ENCODE measurements at regions not wholly inside any gene's neighbourhood (a gene's known extent, or its start where the extent isn't known, plus 50 kb on each side); places are given as distances from the start of the nearest gene placed in this dataset.
A peak's percentile ranks its signal among the peaks of the same experiment; 100 is the strongest.

DNA sequence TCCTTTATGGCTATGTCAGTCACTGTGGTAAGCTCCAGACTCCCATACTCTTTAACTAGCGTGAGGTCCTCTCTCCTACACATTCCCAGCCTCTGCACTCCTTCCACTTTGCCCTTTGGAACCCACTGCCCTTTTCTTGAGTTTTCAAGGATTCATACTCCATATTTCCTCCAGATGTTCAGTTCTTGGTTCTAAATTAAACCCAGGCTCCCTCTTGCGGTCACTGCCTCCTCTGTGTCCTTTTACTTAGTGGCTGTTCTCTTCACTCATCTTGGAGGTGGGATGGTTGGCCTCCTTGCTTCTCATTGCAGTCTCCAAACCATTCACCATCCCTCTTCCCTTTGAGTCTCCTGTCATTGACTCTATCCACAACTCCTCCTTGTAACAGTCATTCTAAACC, 208.1 kb downstream of the TGFB2 start (continued):
- TF ChIP-seq REST (IDR thresholded peaks at IDR 0.05; ENCODE audit: borderline replicate concordance), result peak; percentile 35; the same call in 1 of the 2 replicates
- no peak for TF ChIP-seq REST (CRISPR knock-in tag; IDR thresholded peaks at IDR 0.05; ENCODE audit: low read depth)
- TF ChIP-seq, protein P1, sequence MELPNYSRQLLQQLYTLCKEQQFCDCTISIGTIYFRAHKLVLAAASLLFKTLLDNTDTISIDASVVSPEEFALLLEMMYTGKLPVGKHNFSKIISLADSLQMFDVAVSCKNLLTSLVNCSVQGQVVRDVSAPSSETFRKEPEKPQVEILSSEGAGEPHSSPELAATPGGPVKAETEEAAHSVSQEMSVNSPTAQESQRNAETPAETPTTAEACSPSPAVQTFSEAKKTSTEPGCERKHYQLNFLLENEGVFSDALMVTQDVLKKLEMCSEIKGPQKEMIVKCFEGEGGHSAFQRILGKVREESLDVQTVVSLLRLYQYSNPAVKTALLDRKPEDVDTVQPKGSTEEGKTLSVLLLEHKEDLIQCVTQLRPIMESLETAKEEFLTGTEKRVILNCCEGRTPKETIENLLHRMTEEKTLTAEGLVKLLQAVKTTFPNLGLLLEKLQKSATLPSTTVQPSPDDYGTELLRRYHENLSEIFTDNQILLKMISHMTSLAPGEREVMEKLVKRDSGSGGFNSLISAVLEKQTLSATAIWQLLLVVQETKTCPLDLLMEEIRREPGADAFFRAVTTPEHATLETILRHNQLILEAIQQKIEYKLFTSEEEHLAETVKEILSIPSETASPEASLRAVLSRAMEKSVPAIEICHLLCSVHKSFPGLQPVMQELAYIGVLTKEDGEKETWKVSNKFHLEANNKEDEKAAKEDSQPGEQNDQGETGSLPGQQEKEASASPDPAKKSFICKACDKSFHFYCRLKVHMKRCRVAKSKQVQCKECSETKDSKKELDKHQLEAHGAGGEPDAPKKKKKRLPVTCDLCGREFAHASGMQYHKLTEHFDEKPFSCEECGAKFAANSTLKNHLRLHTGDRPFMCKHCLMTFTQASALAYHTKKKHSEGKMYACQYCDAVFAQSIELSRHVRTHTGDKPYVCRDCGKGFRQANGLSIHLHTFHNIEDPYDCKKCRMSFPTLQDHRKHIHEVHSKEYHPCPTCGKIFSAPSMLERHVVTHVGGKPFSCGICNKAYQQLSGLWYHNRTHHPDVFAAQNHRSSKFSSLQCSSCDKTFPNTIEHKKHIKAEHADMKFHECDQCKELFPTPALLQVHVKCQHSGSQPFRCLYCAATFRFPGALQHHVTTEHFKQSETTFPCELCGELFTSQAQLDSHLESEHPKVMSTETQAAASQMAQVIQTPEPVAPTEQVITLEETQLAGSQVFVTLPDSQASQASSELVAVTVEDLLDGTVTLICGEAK (IDR thresholded peaks at IDR 0.05), result no peak
- TF ChIP-seq, protein P1 (CRISPR knock-in tag; IDR thresholded peaks at IDR 0.05), result no peak
- no peak for TF ChIP-seq ZNF232 (CRISPR knock-in tag; IDR thresholded peaks at IDR 0.05)
- TF ChIP-seq ZBTB33 (CRISPR knock-in tag; IDR thresholded peaks at IDR 0.05), result no peak
- TF ChIP-seq ZNF121 (CRISPR knock-in tag; conservative IDR thresholded peaks at IDR 0.05), result no peak
- no peak for TF ChIP-seq CBFA2T2 (conservative IDR thresholded peaks at IDR 0.05)
